ENCODE measurements at regions not wholly inside any gene's neighbourhood (a gene's known extent, or its start where the extent isn't known, plus 50 kb on each side); places are given as distances from the start of the nearest gene placed in this dataset.
"Not testable (repeated sequence)": the region's sequence is repeated elsewhere in the genome, so short reads cannot be mapped to it uniquely, and the experiment has no call there.

- Histone ChIP-seq H3K27ac (ENCODE audit: low read depth, low read length) (no peak overlapping the region), H3K9me3 (ENCODE audit: control insufficient read depth, insufficient read depth, low read length) (no peaks in the 10 kb centered on the region), H3K4me3 (ENCODE audit: low read depth, low read length) (no peak overlapping the region), H3K27me3 (ENCODE audit: control insufficient read depth, insufficient read depth, low read length) (no peaks in the 10 kb centered on the region)
- DNase-seq (ENCODE audit: low read depth, low spot score), result no peak
- TF ChIP-seq CTCF (IDR thresholded peaks at IDR 0.05; ENCODE audit: low read depth, low read length), result no peak
- CTCF ChIA-PET, result no interaction called here
- POLR2A ChIA-PET, result no interaction called here
Measured at GRCh38 chr10:10755490-10755889, 262.2 kb upstream of the CELF2 start.

DNA sequence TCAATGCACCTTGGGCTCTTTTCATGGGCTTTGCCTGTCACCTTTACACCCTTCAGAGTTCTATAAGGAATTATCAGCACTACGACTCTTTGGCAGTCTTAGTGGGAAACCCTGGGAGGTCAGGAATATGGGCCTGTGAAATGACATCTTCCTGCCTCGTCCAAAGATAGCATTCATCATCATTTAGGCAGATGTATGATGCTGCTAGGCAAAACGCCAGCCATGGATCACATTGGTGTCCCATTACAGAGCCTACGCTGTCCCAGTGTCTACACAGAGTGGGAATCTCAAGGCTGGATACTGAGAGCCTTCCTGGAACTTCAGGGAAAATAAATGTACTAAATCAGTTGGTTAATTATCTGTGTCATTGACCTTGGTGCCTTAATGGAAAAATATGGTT, 259.4 kb upstream of the CELF2 start:
- POLR2A ChIA-PET, result no interaction called here
- no peak for DNase-seq (ENCODE audit: low read depth, low spot score)
- CTCF ChIA-PET, result no interaction called here

DNA sequence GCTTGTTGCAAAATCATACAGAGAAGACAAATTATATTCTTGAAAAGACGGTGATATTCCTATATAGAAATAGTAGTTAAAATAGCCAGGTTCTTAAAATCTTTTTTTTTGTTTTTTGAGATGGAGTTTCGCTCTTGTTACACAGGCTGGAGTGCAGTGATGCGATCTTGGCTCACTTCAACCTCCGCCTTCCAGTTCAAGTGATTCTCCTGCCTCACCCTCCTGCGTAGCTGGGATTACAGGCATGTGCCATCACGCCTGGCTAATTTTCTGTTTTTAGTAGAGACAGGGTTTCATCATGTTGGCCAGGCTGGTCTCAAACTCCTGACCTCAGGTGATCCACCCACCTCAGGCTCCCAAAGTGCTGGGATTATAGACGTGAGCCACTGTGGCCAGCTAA, 257.9 kb upstream of the CELF2 start:
- H3K9me3 ChIP-seq (ENCODE audit: control insufficient read depth, insufficient read depth, low read length); CTCF ChIA-PET; POLR2A ChIA-PET; H3K27me3 ChIP-seq (ENCODE audit: control insufficient read depth, insufficient read depth, low read length); DNase-seq (ENCODE audit: low read depth, low spot score); H3K4me3 ChIP-seq (ENCODE audit: low read depth, low read length); H3K27ac ChIP-seq (ENCODE audit: low read depth, low read length): not testable (repeated sequence)

More for the DNA sequence above, 259.4 kb upstream of the CELF2 start:
- H3K27me3 ChIP-seq (ENCODE audit: control insufficient read depth, insufficient read depth, low read length), result no peaks in the 10 kb centered on the region
- no peak overlapping the region for H3K4me3 ChIP-seq (ENCODE audit: low read depth, low read length)
- H3K27ac ChIP-seq (ENCODE audit: low read depth, low read length), result no peak overlapping the region
- no peak for TF ChIP-seq CTCF (IDR thresholded peaks at IDR 0.05; ENCODE audit: low read depth, low read length)
- H3K9me3 ChIP-seq (ENCODE audit: control insufficient read depth, insufficient read depth, low read length), result no peaks in the 10 kb centered on the region

- peaks cover 3% of the 10 kb centered on the region; the same call in 1 of the 2 replicates for H3K9me3 ChIP-seq (ENCODE audit: control insufficient read depth, insufficient read depth, low read length)
- no peak for DNase-seq (ENCODE audit: low read depth, low spot score)
- no peak overlapping the region for H3K27ac ChIP-seq (ENCODE audit: low read depth, low read length)
- no peak overlapping the region for H3K4me3 ChIP-seq (ENCODE audit: low read depth, low read length)
- POLR2A ChIA-PET, result no interaction called here
- no peak for TF ChIP-seq CTCF (IDR thresholded peaks at IDR 0.05; ENCODE audit: low read depth, low read length)
- H3K27me3 ChIP-seq (ENCODE audit: control insufficient read depth, insufficient read depth, low read length), result no peaks in the 10 kb centered on the region
- CTCF ChIA-PET, result no interaction called here
Measured at GRCh38 chr10:10765017-10765416, 252.7 kb upstream of the CELF2 start.

- ChIA-PET CTCF (no interaction called here), POLR2A (no interaction called here)
- Histone ChIP-seq H3K27me3 (ENCODE audit: control insufficient read depth, insufficient read depth, low read length) (no peaks in the 10 kb centered on the region), H3K9me3 (ENCODE audit: control insufficient read depth, insufficient read depth, low read length) (peaks cover 3% of the 10 kb centered on the region; the same call in 1 of the 2 replicates), H3K27ac (ENCODE audit: low read depth, low read length) (no peak overlapping the region), H3K4me3 (ENCODE audit: low read depth, low read length) (no peak overlapping the region)
- no peak for DNase-seq (ENCODE audit: low read depth, low spot score)
- TF ChIP-seq CTCF (IDR thresholded peaks at IDR 0.05; ENCODE audit: low read depth, low read length), result no peak
Measured at GRCh38 chr10:10772411-10772810, 245.3 kb upstream of the CELF2 start.

Measured in AG04450 (cell line).